ENCODE measurements at regions not wholly inside any gene's neighbourhood (a gene's known extent, or its start where the extent isn't known, plus 50 kb on each side); places are given as distances from the start of the nearest gene placed in this dataset.

GRCh38 chr11:104583857-104584256 lies 314.4 kb downstream of the CASP12 start:
- TF ChIP-seq CTCF (IDR thresholded peaks at IDR 0.05) (no peak), POLR2A (IDR thresholded peaks at IDR 0.05) (no peak), POLR2AphosphoS5 (IDR thresholded peaks at IDR 0.05) (no peak), EP300 (IDR thresholded peaks at IDR 0.05) (no peak)

Data from stomach (tissue), 4 donors.